Endothelial cell of umbilical vein (primary cell): ENCODE measurements at regions not wholly inside any gene's neighbourhood (a gene's known extent, or its start where the extent isn't known, plus 50 kb on each side); places are given as distances from the start of the nearest gene placed in this dataset.

Experiments
- BruUV-seq: library from RNA; stranded (reverse); fragments of 400-500 nt; replicated peaks from 2 replicates; lab custom pipeline; 2021; lab: Mats Ljungman, UMichigan
- CTCF ChIA-PET: fragments of 300-600, 350-600 bp; sonication (Branson Sonifier 250); formaldehyde crosslinking; loops from one replicate; lab custom pipeline; 2021; ENCODE audit warnings: antibody characterized with exemption, inconsistent platforms; lab: Charles Lee
- POLR2A ChIA-PET: fragments of 300-600, 350-600 bp; sonication (Branson Sonifier 250); formaldehyde crosslinking; loops from one replicate; lab custom pipeline; 2021; ENCODE audit warnings: antibody characterized with exemption, inconsistent platforms; lab: Charles Lee
- DNase-seq: peaks from one replicate; pipeline ENCODE4 v3.0.0-alpha.2; 2011; ENCODE audit warnings: low read depth, low spot score
- FAIRE-seq: peaks from 2 replicates; lab custom pipeline; 2011; peaks lifted over from hg19 to GRCh38; lab: Jason Lieb, UNC
- H2AFZ ChIP-seq: 2 replicates; pipeline ENCODE4 v1.6.0; 2012; ENCODE audit warnings: low read depth, low read length, control low read depth, inconsistent platforms
- H3K27ac ChIP-seq: 2 replicates; pipeline ENCODE4 v1.5.1; 2011; ENCODE audit warnings: low read depth, mild to moderate bottlenecking, control low read depth, low read length, moderate library complexity; ENCODE audit not compliant: insufficient read depth
- H3K27me3 ChIP-seq, 2 experiments: 2 replicates each; pipeline versions ENCODE4 v1.6.0 to v1.6.1; 2011; ENCODE audit warnings: low read length in 2 of 2, mixed read lengths in 1 of 2; ENCODE audit not compliant: control insufficient read depth in 2 of 2, insufficient read depth in 2 of 2
- H3K36me3 ChIP-seq, 2 experiments: 2 replicates in 1 of 2; 3 replicates in 1 of 2; pipeline ENCODE4 v1.5.1; 2011; ENCODE audit warnings: low read length in 2 of 2, mild to moderate bottlenecking in 1 of 2, moderate library complexity in 1 of 2; ENCODE audit not compliant: control insufficient read depth in 2 of 2, insufficient read depth in 2 of 2; ENCODE audit errors: extremely low read depth in 1 of 2
- H3K4me1 ChIP-seq: 3 replicates; pipeline ENCODE4 v1.5.1; 2011; ENCODE audit warnings: mild to moderate bottlenecking, low read length; ENCODE audit not compliant: control insufficient read depth, insufficient read depth; ENCODE audit errors: extremely low read depth
- H3K4me2 ChIP-seq: 2 replicates; pipeline ENCODE4 v1.6.1; 2011; ENCODE audit warnings: low read length, control low read depth, mixed read lengths; ENCODE audit not compliant: insufficient read depth
- H3K4me3 ChIP-seq, 3 experiments: fragments of 200-600 bp in 1 of 3; sonication (generic), shearing (Covaris generic) in 1 of 3; replicated peaks in 1 of 3; 2 replicates each; pipeline ENCODE4 v1.5.1; 2011 to 2016; ENCODE audit warnings: control low read depth in 3 of 3, low read length in 3 of 3, mild to moderate bottlenecking in 2 of 3, inconsistent platforms in 1 of 3, low read depth in 1 of 3, moderate library complexity in 1 of 3; ENCODE audit not compliant: insufficient read depth in 1 of 3
- H3K79me2 ChIP-seq: 2 replicates; pipeline ENCODE4 v1.6.0; 2012; ENCODE audit warnings: low read length, inconsistent platforms; ENCODE audit not compliant: control insufficient read depth, insufficient read depth
- H3K9ac ChIP-seq: replicated peaks from 2 replicates; pipeline ENCODE3; 2011; ENCODE audit warnings: low read length, control low read depth; ENCODE audit not compliant: insufficient read depth; ENCODE audit errors: extremely low read depth
- H3K9me1 ChIP-seq: replicated peaks from 3 replicates; pipeline ENCODE4 v1.6.0; 2011; ENCODE audit warnings: mild to moderate bottlenecking, low read length; ENCODE audit not compliant: control insufficient read depth, insufficient read depth; ENCODE audit errors: extremely low read depth
- H3K9me3 ChIP-seq: replicated peaks from 2 replicates; pipeline ENCODE4 v1.5.1; 2012; ENCODE audit warnings: low read length, inconsistent platforms; ENCODE audit not compliant: control insufficient read depth, insufficient read depth
- H4K20me1 ChIP-seq: replicated peaks from 2 replicates; pipeline ENCODE3; 2011; ENCODE audit warnings: mild to moderate bottlenecking, low read length; ENCODE audit not compliant: control insufficient read depth, insufficient read depth; ENCODE audit errors: extremely low read depth
- CTCF ChIP-seq, 2 donors: IDR thresholded peaks; 1 replicate in 1 of 2; 2 replicates in 1 of 2; pipeline ENCODE4 v1.5.1; 2011; ENCODE audit warnings: low read length in 2 of 2, mild to moderate bottlenecking in 2 of 2, moderate library complexity in 2 of 2, control low read depth in 1 of 2, inconsistent platforms in 1 of 2, low read depth in 1 of 2; ENCODE audit not compliant: insufficient read depth in 1 of 2; ENCODE audit errors: extremely low read depth in 1 of 2
- EZH2 ChIP-seq: IDR thresholded peaks from 2 replicates; pipeline ENCODE4 v1.6.1; 2012; ENCODE audit warnings: borderline replicate concordance, low read depth, mild to moderate bottlenecking, moderate library complexity, low read length, inconsistent platforms; ENCODE audit not compliant: severe bottlenecking
- FOS ChIP-seq: IDR thresholded peaks from 2 replicates; pipeline ENCODE4 v1.6.1; 2011; ENCODE audit warnings: mild to moderate bottlenecking, low read length, moderate library complexity, borderline replicate concordance; ENCODE audit not compliant: insufficient read depth
- GATA2 ChIP-seq: IDR thresholded peaks from 2 replicates; pipeline ENCODE4 v1.7.0; 2011; ENCODE audit warnings: low read depth, mild to moderate bottlenecking, moderate library complexity, mixed read lengths, low read length; ENCODE audit not compliant: insufficient read length, insufficient read depth
- JUN ChIP-seq: IDR thresholded peaks from 2 replicates; pipeline ENCODE4 v1.6.1; 2011; ENCODE audit warnings: borderline replicate concordance, low read depth; ENCODE audit not compliant: insufficient read length, insufficient read depth
- MYC ChIP-seq: IDR thresholded peaks from one replicate; pipeline ENCODE4 v1.6.1; 2011; ENCODE audit warnings: mild to moderate bottlenecking, low read depth, low read length
- POLR2A ChIP-seq: IDR thresholded peaks from 2 replicates; pipeline ENCODE4 v1.6.1; 2012; ENCODE audit warnings: low read depth, mild to moderate bottlenecking, control low read depth, low read length
- POLR2AphosphoS5 ChIP-seq: IDR thresholded peaks from 2 replicates; pipeline ENCODE4 v1.6.1; 2012; ENCODE audit warnings: low read depth, mild to moderate bottlenecking, control low read depth, low read length, moderate library complexity; ENCODE audit not compliant: insufficient read depth
- dilution Hi-C: fragments of 300-500 bp; cut with MboI; formaldehyde crosslinking; loops from one replicate; pipeline ENCODE4 v1.15.0; 2019; ENCODE audit warnings: low sequenced_read_pairs; ENCODE audit not compliant: extremely low pct_ligation_motif_present
- intact Hi-C: fragments of 100-400 bp; cut with micrococcal nuclease; formaldehyde crosslinking; loops from one replicate; pipeline ENCODE4 v1.10.0; 2022
- TF ChIP-seq, protein P1 (sequence below): IDR thresholded peaks from 2 replicates; pipeline ENCODE4 v1.6.1; 2011; ENCODE audit not compliant: insufficient read depth, insufficient read length

- H4K20me1 ChIP-seq = no peaks in the 10 kb centered on the region
- H3K9ac ChIP-seq = no peak overlapping the region
- ChIA-PET CTCF (no interaction called here), POLR2A (no interaction called here)
- no peaks in the 10 kb centered on the region for H3K36me3 ChIP-seq
- intact Hi-C loops (no loop called here), dilution Hi-C loops (no loop called here)
- no peak for DNase-seq
- no peaks in the 10 kb centered on the region for H3K79me2 ChIP-seq
- no peaks in the 10 kb centered on the region for H3K9me1 ChIP-seq
- H3K27me3 ChIP-seq = no peaks in the 10 kb centered on the region
- H2AFZ ChIP-seq = no peak overlapping the region
- no peak for FAIRE-seq
- no peak overlapping the region for H3K4me3 ChIP-seq
- TF ChIP-seq GATA2 (no peak), JUN (no peak), CTCF (IDR thresholded peaks at IDR 0.05; ENCODE audit: extremely low read depth in 1 of 2, insufficient read depth in 1 of 2, low read depth in 1 of 2, low read length in 2 of 2) (no peak), FOS (no peak), EZH2 (no peak), POLR2A (no peak), MYC (no peak), POLR2AphosphoS5 (no peak)
- TF ChIP-seq, protein P1, sequence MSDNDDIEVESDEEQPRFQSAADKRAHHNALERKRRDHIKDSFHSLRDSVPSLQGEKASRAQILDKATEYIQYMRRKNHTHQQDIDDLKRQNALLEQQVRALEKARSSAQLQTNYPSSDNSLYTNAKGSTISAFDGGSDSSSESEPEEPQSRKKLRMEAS = no peak
- no peak overlapping the region for H3K4me2 ChIP-seq
- H3K9me3 ChIP-seq = no peaks in the 10 kb centered on the region
- no TSS peak for BruUV-seq
- H3K4me1 ChIP-seq = no peaks in the 10 kb centered on the region
- H3K27ac ChIP-seq = no peak overlapping the region
Measured at GRCh38 chr2:41940060-41940744, 107.6 kb upstream of the PKDCC start.
